ENCODE measurements at regions not wholly inside any gene's neighbourhood (a gene's known extent, or its start where the extent isn't known, plus 50 kb on each side); places are given as distances from the start of the nearest gene placed in this dataset.

- H3F3A ChIP-seq (ENCODE audit: insufficient read depth): no peaks in the 10 kb centered on the region
- 0 to 5% methylated on average over 2 of the region's 2 CpGs for WGBS, 2 experiments (ENCODE audit: low coverage in 1 of 2, low lambda C conversion rate in 2 of 2, missing lambda C conversion rate in 2 of 2)
- H2AFZ ChIP-seq: no peak overlapping the region
- TF ChIP-seq EZH2phosphoT487 (IDR thresholded peaks at IDR 0.05; ENCODE audit: insufficient read depth, low read depth): no peak
- TF ChIP-seq EZH2 (IDR thresholded peaks at IDR 0.05; ENCODE audit: insufficient read depth, poor library complexity, severe bottlenecking): no peak
- H3K4me1 ChIP-seq (ENCODE audit: insufficient read depth): no peaks in the 10 kb centered on the region
- no peaks in the 10 kb centered on the region for H4K20me1 ChIP-seq (ENCODE audit: insufficient read depth)
- H3K4me2 ChIP-seq (ENCODE audit: unreplicated experiment): no peak overlapping the region
- H3K79me2 ChIP-seq (ENCODE audit: insufficient read depth): no peaks in the 10 kb centered on the region
- no peaks in the 10 kb centered on the region for H3K9me2 ChIP-seq (ENCODE audit: insufficient read depth)
- no peak overlapping the region for H3K27ac ChIP-seq
- H3K9me3 ChIP-seq (ENCODE audit: low read depth): no peaks in the 10 kb centered on the region
- H3K36me3 ChIP-seq (ENCODE audit: low read depth): no peaks in the 10 kb centered on the region
- H3K27me3 ChIP-seq (replicated peaks; ENCODE audit: insufficient read depth): no peaks in the 10 kb centered on the region
- in situ Hi-C loops (cut with MboI): no loop called here
- no peak for DNase-seq
- no peak overlapping the region for H3K4me3 ChIP-seq
- H3K9ac ChIP-seq: no peak overlapping the region
Measured at GRCh38 chr5:113902917-113903660, 389.6 kb downstream of the YTHDC2 start.

DNA sequence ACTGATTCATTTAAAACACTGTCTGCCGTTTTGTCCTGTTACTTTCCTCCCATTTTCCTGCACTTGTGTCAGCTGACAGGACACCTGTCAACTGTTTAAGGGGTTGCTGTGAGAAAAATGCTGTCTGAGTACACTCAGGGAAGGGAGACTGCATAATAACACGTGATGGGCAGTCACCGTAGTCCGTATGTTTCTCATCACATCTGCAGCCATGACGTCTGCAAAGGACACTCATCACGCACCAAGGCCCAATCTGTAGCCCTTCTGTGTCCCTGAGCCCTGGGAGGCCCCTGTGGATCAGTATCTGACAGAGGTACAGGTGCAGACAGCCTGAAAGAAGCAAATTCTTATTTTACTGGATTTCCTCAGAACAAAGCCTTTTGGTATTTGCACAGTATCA is 396.3 kb downstream of the YTHDC2 start:
- TF ChIP-seq EZH2phosphoT487 (IDR thresholded peaks at IDR 0.05; ENCODE audit: insufficient read depth, low read depth) (no peak), EZH2 (IDR thresholded peaks at IDR 0.05; ENCODE audit: insufficient read depth, poor library complexity, severe bottlenecking) (no peak)
- no peaks in the 10 kb centered on the region for H3F3A ChIP-seq (ENCODE audit: insufficient read depth)
- no peaks in the 10 kb centered on the region for H4K20me1 ChIP-seq (ENCODE audit: insufficient read depth)
- H3K9me2 ChIP-seq (ENCODE audit: insufficient read depth): no peaks in the 10 kb centered on the region
- H3K4me1 ChIP-seq (ENCODE audit: insufficient read depth): no peaks in the 10 kb centered on the region
- no peaks in the 10 kb centered on the region for H3K79me2 ChIP-seq (ENCODE audit: insufficient read depth)
- no peak overlapping the region for H3K27ac ChIP-seq
- H3K36me3 ChIP-seq (ENCODE audit: low read depth): no peaks in the 10 kb centered on the region
- H3K9ac ChIP-seq: no peak overlapping the region
- H3K27me3 ChIP-seq (replicated peaks; ENCODE audit: insufficient read depth): no peaks in the 10 kb centered on the region
- no peak for DNase-seq
- no peaks in the 10 kb centered on the region for H3K9me3 ChIP-seq (ENCODE audit: low read depth)
- no peak overlapping the region for H3K4me3 ChIP-seq
- in situ Hi-C loops (cut with MboI): no loop called here
- no peak overlapping the region for H3K4me2 ChIP-seq (ENCODE audit: unreplicated experiment)
- H2AFZ ChIP-seq: no peak overlapping the region
- WGBS, 2 experiments (ENCODE audit: low coverage in 1 of 2, low lambda C conversion rate in 2 of 2, missing lambda C conversion rate in 2 of 2): 8 to 10% methylated on average over 6 of the region's 6 CpGs

DNA sequence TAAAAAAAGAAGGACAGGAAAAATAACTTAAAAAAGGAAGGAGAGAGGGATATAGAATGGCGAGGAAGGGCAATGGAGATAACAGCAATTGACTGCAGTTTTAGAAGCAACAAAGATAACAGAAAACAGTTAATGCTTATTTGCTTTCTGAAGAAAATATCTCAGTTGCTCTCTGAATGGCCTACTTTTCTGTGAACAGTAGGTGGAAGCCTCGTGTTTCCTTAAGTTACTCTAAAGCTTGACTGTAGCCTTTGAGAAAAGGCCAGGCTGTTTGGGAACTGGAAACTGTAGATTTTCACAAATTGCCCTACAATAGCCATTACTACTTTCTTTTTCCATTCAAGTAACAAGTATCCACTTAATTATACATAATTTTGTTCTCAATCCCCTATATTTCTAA is 404.5 kb downstream of the YTHDC2 start:
- no peak for DNase-seq
- H3K4me1 ChIP-seq (ENCODE audit: insufficient read depth): no peaks in the 10 kb centered on the region
- no peak for TF ChIP-seq EZH2 (IDR thresholded peaks at IDR 0.05; ENCODE audit: insufficient read depth, poor library complexity, severe bottlenecking)
- no peak for TF ChIP-seq EZH2phosphoT487 (IDR thresholded peaks at IDR 0.05; ENCODE audit: insufficient read depth, low read depth)
- H3K27ac ChIP-seq: no peak overlapping the region
- in situ Hi-C loops (cut with MboI): no loop called here
- H3K79me2 ChIP-seq (ENCODE audit: insufficient read depth): no peaks in the 10 kb centered on the region
- H4K20me1 ChIP-seq (ENCODE audit: insufficient read depth): no peaks in the 10 kb centered on the region
- H3K4me2 ChIP-seq (ENCODE audit: unreplicated experiment): no peak overlapping the region
- no peaks in the 10 kb centered on the region for H3K36me3 ChIP-seq (ENCODE audit: low read depth)
- no peaks in the 10 kb centered on the region for H3K27me3 ChIP-seq (replicated peaks; ENCODE audit: insufficient read depth)
- no peak overlapping the region for H3K9ac ChIP-seq
- no peak overlapping the region for H2AFZ ChIP-seq
- no peaks in the 10 kb centered on the region for H3F3A ChIP-seq (ENCODE audit: insufficient read depth)
- H3K9me2 ChIP-seq (ENCODE audit: insufficient read depth): no peaks in the 10 kb centered on the region
- 6 to 13% methylated on average over 2 of the region's 2 CpGs for WGBS, 2 experiments (ENCODE audit: low coverage in 1 of 2, low lambda C conversion rate in 2 of 2, missing lambda C conversion rate in 2 of 2)
- no peak overlapping the region for H3K4me3 ChIP-seq
- no peaks in the 10 kb centered on the region for H3K9me3 ChIP-seq (ENCODE audit: low read depth)

GRCh38 chr5:113922343-113922742 is 408.8 kb downstream of the YTHDC2 start:
- no peaks in the 10 kb centered on the region for H4K20me1 ChIP-seq (ENCODE audit: insufficient read depth)
- no peak overlapping the region for H3K27ac ChIP-seq
- H3K9ac ChIP-seq: no peak overlapping the region
- H3K4me2 ChIP-seq (ENCODE audit: unreplicated experiment): no peak overlapping the region
- 4 to 5% methylated on average over 3 of the region's 3 CpGs for WGBS, 2 experiments (ENCODE audit: low coverage in 1 of 2, low lambda C conversion rate in 2 of 2, missing lambda C conversion rate in 2 of 2)
- in situ Hi-C loops (cut with MboI): no loop called here
- no peaks in the 10 kb centered on the region for H3K36me3 ChIP-seq (ENCODE audit: low read depth)
- no peaks in the 10 kb centered on the region for H3K9me2 ChIP-seq (ENCODE audit: insufficient read depth)
- H3K4me3 ChIP-seq: no peak overlapping the region
- H3F3A ChIP-seq (ENCODE audit: insufficient read depth): no peaks in the 10 kb centered on the region
- no peaks in the 10 kb centered on the region for H3K79me2 ChIP-seq (ENCODE audit: insufficient read depth)
- no peak overlapping the region for H2AFZ ChIP-seq
- H3K9me3 ChIP-seq (ENCODE audit: low read depth): no peaks in the 10 kb centered on the region
- no peaks in the 10 kb centered on the region for H3K4me1 ChIP-seq (ENCODE audit: insufficient read depth)
- TF ChIP-seq EZH2phosphoT487 (IDR thresholded peaks at IDR 0.05; ENCODE audit: insufficient read depth, low read depth): no peak
- no peak for TF ChIP-seq EZH2 (IDR thresholded peaks at IDR 0.05; ENCODE audit: insufficient read depth, poor library complexity, severe bottlenecking)
- H3K27me3 ChIP-seq (replicated peaks; ENCODE audit: insufficient read depth): no peaks in the 10 kb centered on the region
- DNase-seq: no peak
